ENCODE measurements at regions not wholly inside any gene's neighbourhood (a gene's known extent, or its start where the extent isn't known, plus 50 kb on each side); places are given as distances from the start of the nearest gene placed in this dataset.

GRCh38 chr6:125480571-125480970, 178.8 kb upstream of the HDDC2 start:
- TF ChIP-seq CTCF (IDR thresholded peaks at IDR 0.05; ENCODE audit: insufficient read depth, low read length, poor library complexity, severe bottlenecking): no peak
- TF ChIP-seq EZH2phosphoT487 (conservative IDR thresholded peaks at IDR 0.05; ENCODE audit: low read length): no peak

Measured in SU-DHL-6 (cell line).